Fibroblast of skin of back (primary cell): ENCODE measurements at regions not wholly inside any gene's neighbourhood (a gene's known extent, or its start where the extent isn't known, plus 50 kb on each side); places are given as distances from the start of the nearest gene placed in this dataset.
"Not testable (repeated sequence)": the region's sequence is repeated elsewhere in the genome, so short reads cannot be mapped to it uniquely, and the experiment has no call there.

Source experiments
- DNase-seq: peaks from one replicate; pipeline ENCODE4 v3.0.0-alpha.2; 2013

DNA sequence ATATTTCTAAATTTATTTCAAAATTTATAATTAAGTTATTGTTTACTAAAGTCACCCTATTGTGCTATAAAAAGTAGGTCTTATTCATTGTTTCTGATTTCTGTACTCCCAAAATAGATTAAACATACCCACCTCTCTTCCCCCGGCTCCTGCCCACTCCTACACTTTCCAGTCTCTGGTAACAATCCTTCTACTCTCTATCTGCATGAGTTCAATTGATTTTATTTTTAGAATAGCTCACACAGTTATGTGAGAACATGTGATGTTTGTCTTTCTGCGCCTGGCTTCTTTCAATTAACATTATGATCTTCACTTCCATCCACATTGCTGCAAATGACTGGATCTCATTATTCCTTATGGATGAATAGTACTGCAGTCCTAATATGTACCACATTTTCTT, 269.3 kb downstream of the ACTRT1 start:
- DNase-seq, result no peak

DNA sequence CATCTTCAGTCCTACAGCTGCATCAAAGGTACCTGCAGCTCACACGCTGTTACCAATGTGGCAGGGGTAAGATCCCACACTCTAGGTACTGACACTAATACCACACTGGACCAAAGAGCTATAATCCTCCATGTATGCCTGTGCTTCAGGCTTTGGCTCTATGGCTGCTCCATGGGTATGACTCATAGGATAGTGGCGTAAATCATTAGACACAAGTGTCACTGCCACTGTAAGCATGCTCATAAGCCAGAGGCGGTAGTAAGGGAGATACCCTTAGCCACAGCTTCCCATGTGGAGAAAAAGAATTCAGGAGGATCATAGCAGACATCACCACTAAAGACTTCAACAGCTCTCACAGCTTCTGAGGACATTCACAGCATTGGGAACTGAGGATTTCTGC, 287.5 kb downstream of the ACTRT1 start:
- no peak for DNase-seq

DNA sequence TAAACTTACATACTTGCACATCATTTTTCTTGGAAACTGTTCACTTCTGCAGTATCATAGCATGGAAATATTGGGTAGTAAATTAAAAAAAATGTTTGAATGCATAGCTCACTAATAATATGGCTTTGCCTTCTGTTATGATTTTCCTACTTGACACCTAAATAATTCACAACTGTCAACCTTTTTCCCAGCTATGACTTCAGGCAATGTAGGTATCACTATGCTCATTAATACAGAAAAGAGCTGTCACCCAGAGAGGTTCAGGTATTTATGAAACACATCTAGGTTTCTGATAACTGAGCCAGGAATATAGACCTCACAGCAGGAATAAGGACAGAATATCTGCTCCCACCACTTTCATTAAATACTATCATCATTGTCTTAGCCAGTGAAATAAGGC, 289.5 kb downstream of the ACTRT1 start:
- no peak for DNase-seq

DNA sequence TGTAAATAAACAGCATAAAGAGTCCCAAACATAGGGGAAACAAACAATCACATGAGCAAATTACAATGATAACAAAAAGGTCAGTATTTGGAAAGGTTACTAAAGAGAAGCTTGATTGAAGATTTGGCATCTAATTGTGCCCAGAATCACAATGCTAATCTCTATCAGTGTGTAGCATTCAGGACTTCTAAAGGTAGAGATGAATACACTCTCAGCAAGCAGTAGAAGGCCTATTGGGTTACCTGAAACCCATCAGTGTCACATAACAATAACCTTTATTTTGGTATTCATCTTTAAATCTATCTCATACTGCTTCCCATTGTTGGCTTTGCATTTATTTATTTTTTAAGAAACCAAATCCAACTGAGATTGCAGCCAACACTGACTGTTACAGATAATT, 319.5 kb downstream of the ACTRT1 start:
- no peak for DNase-seq

DNA sequence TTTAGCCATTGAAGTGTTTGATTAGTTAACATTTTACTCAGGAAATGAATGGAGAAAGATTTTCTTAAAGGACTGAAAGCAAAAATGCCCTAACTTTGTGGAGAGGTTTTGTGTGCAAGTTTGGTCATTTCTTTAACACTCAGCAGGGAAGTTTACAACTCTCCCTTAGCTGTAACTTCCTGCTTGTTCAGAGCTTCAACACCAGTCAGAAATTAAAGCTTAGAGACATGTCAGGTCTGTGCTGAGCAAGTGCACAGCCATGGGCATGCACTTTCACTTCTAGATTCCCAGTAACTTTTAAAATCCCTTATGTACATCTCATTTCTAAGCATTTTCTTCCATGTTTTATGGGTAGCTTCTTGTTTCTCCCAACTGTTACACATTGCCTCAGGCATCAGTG, 326.0 kb downstream of the ACTRT1 start:
- DNase-seq, result no peak

DNA sequence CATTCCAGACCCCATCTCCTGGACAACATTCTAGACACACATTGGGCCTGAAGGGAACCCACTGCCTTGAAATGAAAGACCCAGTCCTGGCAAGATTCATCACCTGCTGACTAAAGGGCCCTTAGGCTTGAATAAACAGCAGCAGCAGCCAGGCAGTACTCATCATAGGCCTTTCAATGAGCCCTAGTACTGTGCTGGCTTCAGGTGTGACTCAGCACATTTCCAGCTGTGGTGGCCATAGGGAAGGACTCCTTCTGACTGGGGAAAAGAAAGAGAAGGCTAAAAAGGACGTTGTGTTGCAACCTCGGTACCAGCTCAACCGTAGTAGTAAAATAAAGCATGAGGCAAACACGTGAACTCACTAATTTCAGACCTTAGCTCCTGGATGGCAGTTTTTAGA, 344.0 kb downstream of the ACTRT1 start:
- DNase-seq, result peak; percentile 2

DNA sequence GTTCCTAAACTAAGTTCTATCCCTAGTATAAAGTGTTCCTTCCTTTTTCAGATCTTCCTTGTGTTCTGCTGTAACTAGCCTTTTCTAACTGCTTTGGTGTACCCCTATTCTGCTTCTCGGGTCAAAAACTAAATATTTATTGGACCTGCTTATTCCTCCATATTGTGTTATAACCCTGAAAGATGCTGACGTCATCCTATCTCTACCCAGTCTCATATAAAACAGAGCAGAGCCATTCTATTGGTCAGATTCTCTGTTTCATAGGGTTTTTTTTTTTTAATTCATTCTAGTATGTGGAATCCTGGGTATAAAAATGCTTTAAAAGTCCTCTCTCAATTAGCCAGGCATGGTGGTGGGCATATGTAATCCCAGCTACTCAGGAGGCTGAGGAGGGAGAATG, 349.7 kb downstream of the ACTRT1 start:
- DNase-seq, result no peak

DNA sequence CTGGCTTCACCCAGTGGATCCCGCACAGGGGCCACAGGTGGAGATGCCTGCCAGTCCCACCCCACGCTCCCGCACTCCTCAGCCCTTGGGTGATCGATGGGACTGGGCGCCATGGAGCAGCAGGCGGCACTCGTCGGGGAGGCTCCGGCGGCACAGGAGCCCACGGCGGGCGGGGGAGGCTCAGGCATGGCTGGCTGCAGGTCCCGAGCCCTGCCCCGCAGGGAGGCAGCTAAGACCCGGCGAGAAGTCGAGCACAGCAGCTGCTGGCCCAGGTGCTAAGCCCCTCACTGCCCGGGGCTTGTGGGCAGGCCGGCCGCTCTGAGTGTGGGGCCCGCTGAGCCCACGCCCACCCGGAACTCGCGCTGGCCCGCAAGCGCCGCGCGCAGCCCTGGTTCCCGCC, 389.3 kb downstream of the ACTRT1 start:
- not testable (repeated sequence) for DNase-seq

DNA sequence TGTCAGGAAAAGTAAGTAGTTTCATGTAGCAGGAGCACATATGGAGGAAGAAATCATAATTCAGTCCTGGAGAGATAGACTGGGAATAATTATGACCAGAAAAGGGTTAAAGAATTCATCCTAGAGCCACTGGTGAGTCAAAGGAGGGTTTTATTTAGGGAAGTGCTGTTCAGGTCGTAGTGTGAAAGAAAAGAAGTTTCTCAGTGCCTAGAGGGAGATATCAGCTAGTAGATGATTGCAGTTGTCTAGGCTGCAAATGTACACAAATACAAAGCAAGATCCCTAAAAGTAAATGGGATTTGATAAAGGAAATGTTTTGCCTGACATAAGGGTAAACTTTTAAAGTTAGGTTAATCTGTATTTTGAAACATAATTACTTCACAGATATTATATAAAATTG, 403.2 kb downstream of the ACTRT1 start:
- DNase-seq, result no peak

DNA sequence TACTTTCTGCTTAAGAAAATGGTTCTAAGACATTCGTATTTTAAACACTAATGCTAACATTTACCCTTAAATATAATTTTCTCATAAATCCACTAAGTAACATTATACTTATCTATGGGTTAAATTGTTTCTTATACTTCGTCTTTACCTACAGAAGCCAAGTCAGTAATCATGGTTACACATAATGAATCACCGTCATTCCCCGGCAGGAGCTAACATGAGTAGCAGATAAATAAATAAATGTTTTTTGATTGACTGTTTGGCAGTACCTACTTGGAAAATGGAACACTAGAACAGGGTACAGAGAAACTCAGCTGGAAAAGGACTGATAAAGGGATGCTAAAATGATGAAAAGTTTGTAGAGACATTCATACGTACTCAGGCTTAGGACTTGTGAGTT, 430.4 kb downstream of the ACTRT1 start:
- no peak for DNase-seq

DNA sequence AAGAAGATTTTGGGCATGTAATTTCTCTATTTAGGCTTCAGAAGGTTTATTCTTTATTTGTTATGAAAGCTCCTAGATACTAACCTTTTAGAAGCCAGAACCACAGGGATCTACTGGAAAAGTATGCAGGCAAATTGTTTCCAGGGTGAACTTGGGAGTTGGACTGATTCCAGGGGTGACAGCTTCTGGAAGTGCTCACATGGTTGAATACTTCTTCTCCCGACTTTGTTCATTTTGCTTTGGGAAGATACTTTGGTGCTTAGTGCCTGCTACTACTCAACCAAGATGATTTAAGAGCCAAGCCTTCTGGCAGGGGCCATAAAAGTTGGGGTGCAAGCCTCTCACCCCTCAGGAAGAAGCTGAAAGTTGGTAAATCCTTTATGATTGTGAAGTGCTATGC, 445.6 kb downstream of the ACTRT1 start:
- no peak for DNase-seq

DNA sequence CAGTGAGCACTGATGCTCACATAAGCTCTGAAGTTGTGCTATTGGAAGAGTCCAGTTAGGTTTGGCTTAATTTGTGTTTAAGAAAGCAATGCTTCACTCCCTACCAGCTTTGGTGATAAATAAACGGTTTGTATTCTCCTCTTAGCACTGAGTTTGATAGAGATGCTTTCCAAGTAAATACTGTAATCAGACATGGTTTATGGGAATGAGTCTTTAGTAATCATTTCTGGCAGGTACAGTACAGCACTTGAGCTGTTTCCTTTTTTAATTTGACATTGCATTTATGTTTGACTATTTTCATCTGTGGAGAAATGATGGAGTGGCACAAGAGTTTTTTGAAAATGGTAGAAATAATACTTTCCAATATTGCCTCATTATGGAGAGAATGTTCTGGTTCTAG, 455.3 kb downstream of the ACTRT1 start:
- no peak for DNase-seq

DNA sequence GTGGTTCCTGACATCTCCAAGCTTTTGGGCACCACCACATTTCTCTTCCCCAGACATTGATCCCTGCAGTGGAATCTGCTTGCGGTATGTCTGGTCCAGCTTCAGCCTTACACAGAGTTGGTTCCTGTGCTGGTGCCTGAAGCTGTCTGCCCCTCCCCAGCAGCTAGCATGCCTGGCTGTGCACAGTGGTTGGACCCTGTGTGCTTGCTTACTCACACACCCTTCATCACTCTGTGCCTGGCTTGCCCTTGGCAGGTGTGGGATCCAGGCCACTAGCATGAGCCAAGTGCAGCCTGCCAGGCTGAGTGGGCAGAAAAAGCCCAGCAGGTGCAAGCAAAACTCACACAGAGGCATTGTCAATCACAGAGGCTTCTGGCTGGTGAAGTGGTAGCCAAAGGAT, 473.8 kb downstream of the ACTRT1 start:
- no peak for DNase-seq

DNA sequence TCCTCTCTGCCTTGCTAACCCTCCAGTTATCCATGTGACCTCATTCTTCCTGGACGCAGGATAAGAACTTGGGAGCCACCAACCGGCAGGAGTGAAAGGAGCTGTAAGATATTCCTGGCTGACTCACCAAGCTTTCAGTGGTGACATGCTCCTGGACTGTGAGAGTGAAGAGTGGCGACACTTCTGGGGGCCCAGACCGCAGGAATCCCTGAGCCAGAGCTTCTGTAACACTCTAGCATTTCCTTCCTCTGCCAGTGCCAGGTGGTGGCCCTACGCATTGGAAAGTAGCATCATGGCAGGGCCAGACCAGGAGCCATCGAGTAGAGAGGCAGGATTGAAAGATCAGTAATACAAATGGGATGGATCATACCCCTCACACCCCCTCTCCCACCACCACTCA, 474.3 kb downstream of the ACTRT1 start:
- DNase-seq, result no peak

DNA sequence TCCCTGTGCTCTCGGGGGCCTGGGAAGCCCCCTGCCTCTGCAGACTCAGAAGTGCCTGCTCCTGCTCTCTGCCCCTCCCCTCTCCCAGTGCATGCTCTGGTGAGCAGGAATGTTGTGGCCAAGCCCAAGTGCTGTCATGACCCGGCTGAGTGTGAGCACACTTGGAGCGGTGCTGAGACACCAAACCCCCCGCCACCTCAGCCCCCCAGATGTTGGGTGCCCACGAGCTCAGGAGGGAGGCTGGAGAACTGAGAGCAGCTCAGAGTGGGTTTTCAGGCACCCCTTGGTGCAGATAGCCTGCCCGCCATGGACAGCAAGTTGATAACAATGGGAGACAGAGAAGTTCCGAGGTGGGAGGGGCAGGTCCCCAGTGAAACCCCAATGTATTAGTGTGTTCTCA, 477.4 kb downstream of the ACTRT1 start:
- no peak for DNase-seq

DNA sequence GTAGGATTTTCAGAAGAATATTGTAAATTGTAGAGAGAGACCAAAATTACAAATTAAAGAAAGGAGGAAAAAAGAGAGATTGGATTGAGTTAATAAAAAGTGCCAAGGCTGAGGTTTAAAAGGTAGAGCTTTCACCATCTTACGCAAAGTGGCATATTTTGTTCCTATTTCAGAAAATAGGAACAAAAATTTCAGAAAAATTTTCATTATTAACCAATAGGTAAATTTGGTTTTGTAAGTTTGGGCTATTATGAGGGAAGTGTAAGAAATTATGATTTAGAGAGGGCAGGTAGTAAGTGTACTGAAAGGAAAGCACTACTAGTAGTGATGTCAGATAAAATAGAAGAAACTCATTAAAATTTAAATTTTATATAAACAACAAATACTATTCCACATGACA, 479.7 kb downstream of the ACTRT1 start:
- no peak for DNase-seq

DNA sequence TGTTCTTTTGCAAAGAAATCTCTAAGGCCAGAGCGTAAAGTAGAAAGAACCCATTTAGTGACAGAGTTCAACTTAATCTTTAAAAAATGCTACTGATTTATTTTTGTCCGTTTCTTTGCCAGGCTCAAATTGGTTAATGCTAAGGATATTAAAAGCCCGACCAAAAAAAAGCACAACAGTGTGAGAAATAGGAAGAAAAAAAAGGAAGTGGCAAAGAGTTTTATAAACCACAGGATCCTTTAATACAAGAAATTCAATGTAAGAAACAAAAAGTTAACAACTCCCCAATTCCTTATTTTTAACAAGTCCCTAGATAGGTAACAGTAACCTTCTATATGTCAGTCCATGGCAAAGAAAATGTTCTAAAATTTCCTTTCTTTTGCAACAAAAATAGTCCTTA, 480.4 kb downstream of the ACTRT1 start:
- DNase-seq, result no peak

DNA sequence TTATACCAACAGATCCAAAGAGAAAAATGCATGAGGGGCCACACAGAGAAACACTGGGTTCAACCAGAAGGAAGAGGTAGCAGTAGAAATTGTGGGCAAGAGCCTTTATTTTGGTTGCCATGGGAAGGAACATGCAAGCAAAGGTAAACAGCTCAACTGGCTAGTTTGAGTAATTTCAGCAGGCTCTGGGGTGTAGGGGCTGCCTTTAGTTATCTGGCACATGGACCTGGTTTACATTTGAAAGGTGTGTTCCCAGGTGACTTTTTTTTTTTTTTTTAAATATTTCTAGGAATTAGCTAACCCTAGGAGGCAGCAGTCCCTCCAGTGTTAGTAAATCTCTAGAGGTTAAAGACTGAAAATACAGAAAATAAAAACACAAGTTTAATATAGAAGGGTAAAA, 481.9 kb downstream of the ACTRT1 start:
- DNase-seq, result no peak

DNA sequence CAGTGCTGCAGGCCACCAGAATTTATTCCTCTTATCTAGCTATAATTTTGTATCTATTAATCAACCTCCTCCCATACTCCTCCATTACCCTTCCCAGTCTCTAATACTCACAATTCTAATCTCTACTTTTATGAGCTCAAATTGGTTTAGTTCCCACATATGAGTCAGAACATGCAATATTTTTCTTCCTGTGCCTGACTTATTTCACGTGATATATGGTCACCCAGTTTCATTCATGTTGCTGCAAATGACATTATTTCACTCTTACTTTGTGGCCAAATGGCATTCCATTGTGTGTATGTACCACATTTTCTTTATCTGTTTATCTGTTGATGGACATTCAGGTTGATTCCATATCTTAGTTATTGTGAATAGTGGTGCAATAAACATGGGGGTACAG, 483.5 kb downstream of the ACTRT1 start:
- DNase-seq, result no peak

DNA sequence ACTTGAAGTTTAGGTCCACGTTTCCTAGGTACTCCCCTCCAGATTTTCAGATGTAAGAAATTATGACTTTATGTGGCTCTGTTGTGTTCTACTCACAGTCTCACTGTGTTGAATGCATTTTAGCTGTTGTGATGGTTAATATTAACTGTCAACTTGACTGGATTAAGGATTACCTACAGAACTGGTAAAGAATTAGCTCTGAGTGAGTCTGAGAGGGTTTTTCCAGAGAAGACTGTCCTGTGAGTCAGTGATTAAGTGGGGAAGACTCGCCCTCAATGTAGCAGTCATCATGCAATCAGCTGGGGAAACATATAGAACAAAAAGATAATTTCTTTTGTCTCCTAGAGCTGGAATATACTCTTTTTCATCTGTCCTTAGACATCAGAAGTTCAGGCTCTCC, 493.4 kb downstream of the ACTRT1 start:
- no peak for DNase-seq

DNA sequence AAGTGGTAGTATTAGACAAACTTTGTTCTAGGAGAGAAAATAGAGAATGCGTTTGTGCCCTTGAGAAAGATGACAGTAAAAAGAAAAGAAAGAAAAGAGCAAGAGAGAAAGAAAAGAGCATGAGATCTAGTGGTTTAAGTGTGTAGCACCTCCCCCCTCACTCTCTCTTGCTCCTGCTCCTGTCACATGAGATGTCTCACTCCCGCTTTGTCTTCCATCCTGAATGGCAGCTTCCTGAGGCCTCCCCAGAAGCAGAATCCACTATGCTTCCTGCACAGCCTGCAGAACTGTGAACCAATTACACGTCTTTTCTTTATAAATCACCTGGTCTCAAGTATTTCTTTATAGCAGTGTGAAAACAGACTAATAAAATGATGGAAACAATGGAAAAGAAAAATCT, 499.6 kb downstream of the ACTRT1 start:
- DNase-seq, result no peak

DNA sequence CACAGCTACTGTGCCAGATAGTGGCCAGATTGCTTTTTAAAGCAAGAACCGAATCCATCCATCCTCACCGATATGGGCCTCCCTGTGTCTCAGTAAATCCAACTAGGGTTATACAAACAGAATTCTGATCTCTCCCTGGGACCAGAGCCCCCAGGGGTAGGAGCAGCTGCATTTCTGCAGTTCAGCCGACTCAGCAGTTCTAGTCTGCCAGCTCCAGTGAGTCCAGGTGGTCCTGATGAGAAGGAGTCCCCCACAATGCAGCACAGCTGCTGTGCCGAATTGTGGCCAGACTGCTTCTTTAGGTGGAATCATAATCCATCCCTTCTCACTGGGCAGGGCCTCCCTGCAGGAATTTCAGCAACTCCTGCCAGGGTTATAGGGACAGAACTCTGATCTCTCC, 532.9 kb downstream of the ACTRT1 start:
- no peak for DNase-seq

DNA sequence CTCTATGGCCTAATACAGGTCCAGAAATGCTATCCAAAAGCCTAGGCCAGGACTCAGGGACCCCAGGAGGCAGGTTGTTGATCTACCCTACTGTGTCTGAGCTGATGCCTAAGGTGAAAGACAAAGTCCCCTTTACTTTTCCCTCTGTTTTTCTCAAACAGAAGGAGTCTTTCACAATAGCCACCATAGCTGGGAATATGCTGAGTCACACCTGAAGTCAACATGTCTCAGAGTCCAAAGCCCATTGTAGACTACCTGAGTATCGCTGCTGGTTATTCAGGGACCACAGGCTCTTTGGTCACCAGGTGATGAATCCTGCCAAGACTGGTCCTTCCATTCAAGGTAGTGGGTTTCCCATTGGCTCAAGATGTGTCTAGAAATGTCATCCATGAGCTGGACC, 562.2 kb downstream of the ACTRT1 start:
- no peak for DNase-seq

DNA sequence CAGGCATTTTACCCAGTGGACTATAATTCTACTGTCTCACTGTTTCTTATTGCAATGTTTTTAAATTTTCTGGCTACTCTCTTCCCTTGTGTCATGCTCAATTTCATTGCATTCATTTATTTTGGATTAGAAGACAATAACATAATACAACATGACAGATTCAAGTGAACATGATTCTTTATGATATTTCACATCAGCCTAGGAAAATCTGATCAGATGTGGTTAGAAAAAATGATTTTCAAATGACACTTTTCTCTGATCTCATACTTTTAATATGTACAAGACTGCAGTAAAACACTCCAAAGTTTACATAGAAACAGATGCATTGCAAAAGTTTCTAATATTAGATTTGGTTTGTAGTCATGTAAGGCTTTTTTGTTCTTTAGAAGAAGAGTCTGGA, 586.0 kb downstream of the ACTRT1 start:
- no peak for DNase-seq

DNA sequence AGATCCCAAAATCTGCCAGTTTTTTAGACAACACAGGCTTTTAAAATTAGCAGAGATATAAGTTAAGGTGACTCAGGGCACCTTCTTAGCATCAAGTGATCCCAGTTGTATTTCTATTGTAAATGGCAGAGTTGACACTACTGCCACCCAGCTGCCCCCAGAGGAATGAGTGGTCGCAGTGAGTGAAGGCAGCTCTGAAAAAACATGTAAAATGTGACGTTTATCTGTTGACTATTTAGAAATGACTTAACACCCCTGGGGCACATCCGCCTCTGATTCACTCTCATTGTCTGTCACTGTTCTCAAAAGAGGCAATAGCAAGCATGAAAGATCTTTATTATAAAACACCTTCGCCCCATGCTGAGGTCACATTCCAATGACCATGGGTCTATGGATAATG, 592.4 kb downstream of the ACTRT1 start:
- no peak for DNase-seq

DNA sequence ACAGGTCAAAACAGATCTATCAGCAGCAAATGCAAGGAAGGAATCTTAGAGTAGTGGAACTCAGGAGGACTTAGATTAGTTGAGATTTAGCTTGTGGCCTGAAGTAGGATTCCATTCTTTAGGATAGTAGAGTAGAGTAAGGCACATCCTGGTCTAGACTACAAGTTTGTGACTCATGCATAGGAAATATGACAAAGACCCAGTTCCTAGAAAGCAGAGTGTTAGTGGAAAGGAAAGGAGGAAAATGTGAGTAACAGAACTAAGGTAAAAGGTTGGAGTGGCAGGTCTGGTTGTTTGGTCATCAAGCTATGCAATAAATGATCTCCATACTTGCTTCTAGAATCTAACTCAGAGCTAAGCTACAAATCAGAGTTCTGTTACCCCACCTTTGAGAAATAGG, 595.0 kb downstream of the ACTRT1 start:
- DNase-seq, result no peak
